GM12892 (cell line): ENCODE measurements at regions not wholly inside any gene's neighbourhood (a gene's known extent, or its start where the extent isn't known, plus 50 kb on each side); places are given as distances from the start of the nearest gene placed in this dataset.
"Not testable (repeated sequence)": the region's sequence is repeated elsewhere in the genome, so short reads cannot be mapped to it uniquely, and the experiment has no call there.

ENCODE experiments used
- DNase-seq: peaks from one replicate; pipeline ENCODE4 v3.0.0; 2011; ENCODE audit not compliant: insufficient read length
- FAIRE-seq: peaks from 2 replicates; lab custom pipeline; 2011; peaks lifted over from hg19 to GRCh38; lab: Jason Lieb, UNC
- POLR2A ChIP-seq: IDR thresholded peaks from 2 replicates; pipeline ENCODE4 v1.6.1; 2011; ENCODE audit warnings: low read depth, low read length, control low read depth
- POLR2AphosphoS5 ChIP-seq: IDR thresholded peaks from 2 replicates; pipeline ENCODE4 v1.6.1; 2011; ENCODE audit warnings: low read depth, low read length, control low read depth
- TAF1 ChIP-seq: IDR thresholded peaks from 2 replicates; pipeline ENCODE4 v1.6.1; 2011; ENCODE audit warnings: low read depth, mild to moderate bottlenecking, control low read depth, low read length, borderline replicate concordance

- DNase-seq (no peak), FAIRE-seq (no peak)
- TF ChIP-seq POLR2AphosphoS5 (no peak), POLR2A (no peak), TAF1 (no peak)
Observed at GRCh38 chr2:163157891-163158496, 319.4 kb upstream of the KCNH7 start.

GRCh38 chr2:163157411-163157810 is 318.8 kb upstream of the KCNH7 start:
- TF ChIP-seq TAF1 = no peak
- FAIRE-seq (no peak), DNase-seq (no peak)

DNA sequence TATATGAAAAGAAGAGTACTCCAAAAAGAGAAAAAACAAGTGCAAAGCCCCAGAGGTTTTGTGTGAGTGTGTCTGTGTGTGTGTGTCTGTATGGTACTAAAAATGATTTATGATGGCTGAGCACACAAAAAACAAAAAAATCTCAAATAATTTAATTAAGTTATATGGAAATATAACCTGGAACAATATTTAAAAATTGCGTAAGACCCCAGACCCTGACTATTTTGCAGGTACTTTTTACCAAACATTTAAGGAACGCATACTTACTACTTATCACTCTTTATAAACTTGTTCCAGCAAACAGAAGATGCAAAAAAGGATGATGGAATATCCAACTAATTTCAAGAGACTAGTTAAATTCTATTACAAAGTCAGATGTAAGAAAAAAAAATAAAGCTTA is 317.4 kb upstream of the KCNH7 start:
- DNase-seq (no peak), FAIRE-seq (no peak)
- TF ChIP-seq POLR2A (no peak), POLR2AphosphoS5 (no peak), TAF1 (no peak)

DNA sequence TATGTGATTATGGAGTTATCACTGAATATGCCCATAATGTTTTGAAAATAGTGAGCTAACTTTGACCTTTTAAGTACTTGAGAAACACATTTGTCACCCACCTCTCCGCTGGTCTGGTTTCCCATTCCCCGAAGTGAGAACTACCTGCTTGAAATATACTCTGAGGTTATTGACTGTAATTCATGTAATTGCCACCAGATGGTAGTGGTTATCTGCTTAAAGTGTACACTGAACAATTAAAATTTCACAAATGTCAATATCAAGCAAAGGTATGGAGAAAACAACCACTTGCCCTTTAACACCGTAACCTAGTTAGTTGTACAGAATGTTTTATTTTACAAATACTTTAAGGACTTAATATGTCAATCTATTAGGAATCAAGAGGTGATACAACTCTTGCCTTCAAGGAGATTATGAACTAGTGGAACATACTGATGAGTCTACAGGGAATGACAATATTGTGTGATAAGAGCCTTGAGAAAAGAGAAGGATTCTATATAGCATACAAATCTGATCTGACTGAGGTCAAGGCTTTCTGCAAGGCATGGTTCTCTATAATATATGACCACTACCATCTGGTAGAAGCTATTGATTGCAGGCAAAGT is 316.8 kb upstream of the KCNH7 start:
- FAIRE-seq (peak; percentile 81), DNase-seq (no peak)

DNA sequence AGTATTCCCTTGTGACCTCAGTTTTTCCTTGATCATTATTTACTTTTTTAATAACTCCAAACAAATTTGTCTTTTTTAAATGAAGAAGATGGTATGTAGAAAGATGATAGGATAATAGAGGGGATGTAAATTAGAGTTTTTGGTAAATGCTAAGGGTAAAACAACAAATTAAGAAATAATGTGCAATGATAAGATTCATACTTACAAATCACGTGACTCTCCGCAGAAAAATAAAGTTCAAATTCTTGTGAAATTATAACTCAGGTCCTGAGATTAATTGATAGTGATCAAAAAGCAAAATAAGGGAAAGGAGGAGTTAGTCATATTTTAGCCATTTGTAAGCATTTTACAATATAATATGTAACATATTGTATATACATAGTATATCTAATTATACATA is 304.1 kb upstream of the KCNH7 start:
- DNase-seq (no peak), FAIRE-seq (no peak)
- no peak for TF ChIP-seq TAF1
- TF ChIP-seq POLR2AphosphoS5 = no peak
- no peak for TF ChIP-seq POLR2A

More for the DNA sequence above, 316.8 kb upstream of the KCNH7 start:
- TF ChIP-seq TAF1 = no peak
- no peak for TF ChIP-seq POLR2A
- TF ChIP-seq POLR2AphosphoS5 = no peak

GRCh38 chr2:163138947-163139346 is 300.4 kb upstream of the KCNH7 start:
- TF ChIP-seq POLR2AphosphoS5 (no peak), TAF1 (no peak), POLR2A (no peak)
- DNase-seq (no peak), FAIRE-seq (no peak)

- no peak for TF ChIP-seq POLR2A
- TF ChIP-seq TAF1 = no peak
- TF ChIP-seq POLR2AphosphoS5 = no peak
- DNase-seq = no peak
- no peak for FAIRE-seq
Observed at GRCh38 chr2:163135256-163135655, 296.7 kb upstream of the KCNH7 start.

DNA sequence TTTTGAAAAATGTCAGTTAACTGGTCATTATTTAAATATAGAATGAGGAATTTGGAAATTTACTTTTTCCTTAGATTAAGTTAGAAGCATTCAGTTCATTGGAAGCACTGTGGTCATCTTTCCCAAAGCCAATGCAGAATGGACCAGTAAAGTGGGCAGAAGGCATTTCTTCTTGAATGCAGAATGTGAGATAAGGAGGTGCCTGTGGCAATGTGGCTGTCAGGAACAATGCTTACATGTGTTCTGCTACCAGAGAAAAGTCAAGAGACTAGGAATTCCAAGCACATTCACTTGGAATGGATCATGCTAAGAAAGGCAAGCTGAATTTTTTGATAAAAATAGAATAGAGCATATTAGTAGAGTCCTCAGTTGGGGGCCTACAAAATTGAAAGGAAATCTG is 295.0 kb upstream of the KCNH7 start:
- no peak for FAIRE-seq
- DNase-seq = no peak
- TF ChIP-seq TAF1 (no peak), POLR2AphosphoS5 (no peak), POLR2A (no peak)

DNA sequence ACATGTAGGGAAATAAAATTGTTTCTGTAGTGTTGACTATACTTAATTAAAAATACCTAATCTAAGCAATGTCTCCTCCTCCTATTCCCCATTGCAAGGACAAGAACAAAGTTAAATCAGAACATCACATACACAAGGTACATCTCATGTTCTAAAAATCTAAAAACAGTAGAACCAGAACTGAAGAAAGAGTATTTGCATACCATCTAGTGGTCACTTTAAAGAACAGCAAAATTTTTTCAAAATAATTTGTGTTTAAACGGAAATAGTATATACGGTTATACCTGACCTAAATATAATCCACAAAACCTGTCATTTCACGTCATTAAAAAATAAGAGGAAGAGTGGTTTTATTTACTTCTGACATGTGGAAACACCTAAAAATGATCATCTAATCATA is 294.3 kb upstream of the KCNH7 start:
- no peak for TF ChIP-seq TAF1
- no peak for TF ChIP-seq POLR2A
- TF ChIP-seq POLR2AphosphoS5 = no peak
- no peak for DNase-seq
- no peak for FAIRE-seq

- DNase-seq, FAIRE-seq: not testable (repeated sequence)
Observed at GRCh38 chr2:163132207-163132606, 293.6 kb upstream of the KCNH7 start.

- no peak for TF ChIP-seq TAF1
- no peak for TF ChIP-seq POLR2AphosphoS5
- no peak for TF ChIP-seq POLR2A
- FAIRE-seq (no peak), DNase-seq (no peak)
Observed at GRCh38 chr2:163123526-163123925, 285.0 kb upstream of the KCNH7 start.

- FAIRE-seq = no peak
- no peak for DNase-seq
Observed at GRCh38 chr2:163122257-163122656, 283.7 kb upstream of the KCNH7 start.

More at GRCh38 chr2:163122257-163122656, 283.7 kb upstream of the KCNH7 start:
- TF ChIP-seq POLR2AphosphoS5 (no peak), POLR2A (no peak), TAF1 (no peak)
